GM12878 (cell line): ENCODE measurements at regions not wholly inside any gene's neighbourhood (a gene's known extent, or its start where the extent isn't known, plus 50 kb on each side); places are given as distances from the start of the nearest gene placed in this dataset.

Experiments
- CHD2 ChIP-seq: IDR thresholded peaks from 2 replicates; pipeline ENCODE4 v1.6.1; 2011; ENCODE audit warnings: low read depth, low read length, improper control_type of control experiment, borderline replicate concordance
- ESRRA ChIP-seq: IDR thresholded peaks from 2 replicates; pipeline ENCODE4 v1.6.1; 2012; ENCODE audit warnings: mild to moderate bottlenecking, low read length, improper control_type of control experiment
- EZH2 ChIP-seq: IDR thresholded peaks from 2 replicates; pipeline ENCODE4 v1.6.1; 2012; ENCODE audit warnings: low read depth, mild to moderate bottlenecking, control low read depth, inconsistent platforms, low read length, borderline replicate concordance; ENCODE audit not compliant: control insufficient read depth
- FOXM1 ChIP-seq: IDR thresholded peaks from 2 replicates; pipeline ENCODE4 v1.6.1; 2012; ENCODE audit warnings: low read depth, mild to moderate bottlenecking, inconsistent platforms, low read length, moderate library complexity
- GATAD2B ChIP-seq: fragments of 450-650 bp; conservative IDR thresholded peaks from 2 replicates; pipeline ENCODE4 v1.6.1; 2017; ENCODE audit warnings: low read depth, mild to moderate bottlenecking, moderate library complexity
- RAD51 ChIP-seq: fragments of 450-650 bp; IDR thresholded peaks from 2 replicates; pipeline ENCODE4 v1.6.1; 2016; ENCODE audit warnings: moderate library complexity, mild to moderate bottlenecking, inconsistent platforms
- SIX5 ChIP-seq: IDR thresholded peaks from 2 replicates; pipeline ENCODE4 v1.6.1; 2011; ENCODE audit warnings: mild to moderate bottlenecking, low read depth, low read length, moderate library complexity; ENCODE audit not compliant: severe bottlenecking
- SUZ12 ChIP-seq: fragments of 200-600 bp; sonication (generic); IDR thresholded peaks from one replicate; pipeline ENCODE4 v1.6.1; 2018; ENCODE audit warnings: antibody characterized with exemption, mild to moderate bottlenecking; ENCODE audit not compliant: unreplicated experiment
- TBL1XR1 ChIP-seq: IDR thresholded peaks from 2 replicates; pipeline ENCODE4 v1.6.1; 2012; ENCODE audit warnings: low read depth, low read length, improper control_type of control experiment
- YY1 ChIP-seq: IDR thresholded peaks from 2 replicates; pipeline ENCODE4 v1.6.1; 2011; ENCODE audit warnings: low read depth, mild to moderate bottlenecking, low read length
- TF ChIP-seq, protein P1 (sequence below), 3 experiments: IDR thresholded peaks in 2 of 3; conservative IDR thresholded peaks in 1 of 3; 2 replicates each; pipeline ENCODE4 v1.5.1; 2011; ENCODE audit warnings: low read depth in 3 of 3, low read length in 3 of 3, mild to moderate bottlenecking in 3 of 3, control low read depth in 2 of 3, moderate library complexity in 2 of 3, inconsistent platforms in 1 of 3, mixed read lengths in 1 of 3; ENCODE audit not compliant: control insufficient read depth in 2 of 3, insufficient read depth in 1 of 3; ENCODE audit errors: extremely low read depth in 1 of 3
- TF ChIP-seq, protein P2 (sequence below): IDR thresholded peaks from 2 replicates; pipeline ENCODE4 v1.6.1; 2012; ENCODE audit warnings: low read depth, low read length, improper control_type of control experiment
- TF ChIP-seq, protein P3 (sequence below): IDR thresholded peaks from 2 replicates; pipeline ENCODE4 v1.6.1; 2011; ENCODE audit warnings: low read depth, mild to moderate bottlenecking, low read length, moderate library complexity, borderline replicate concordance; ENCODE audit errors: extremely low read depth

DNA sequence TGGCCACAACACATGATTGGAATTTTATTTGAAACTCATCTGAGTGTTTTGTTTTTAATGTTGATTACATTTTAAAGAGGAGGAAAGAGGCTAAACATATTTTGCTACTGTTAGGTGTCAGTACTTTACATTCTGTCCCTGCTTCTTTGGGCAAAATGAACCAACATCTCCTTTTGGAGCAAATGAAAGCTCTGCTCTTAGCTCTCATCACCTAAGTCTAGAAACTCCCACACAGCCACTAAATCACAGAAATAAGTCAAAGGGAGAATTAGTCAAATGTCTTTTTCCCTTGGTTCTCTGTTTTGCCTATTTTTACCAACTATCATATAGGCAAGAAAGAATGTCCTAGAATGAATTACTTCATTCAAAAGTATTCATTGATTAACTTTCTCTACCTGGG lies 666.8 kb downstream of the RNF144A start:
- TF ChIP-seq CHD2 = no peak
- TF ChIP-seq, protein P1, sequence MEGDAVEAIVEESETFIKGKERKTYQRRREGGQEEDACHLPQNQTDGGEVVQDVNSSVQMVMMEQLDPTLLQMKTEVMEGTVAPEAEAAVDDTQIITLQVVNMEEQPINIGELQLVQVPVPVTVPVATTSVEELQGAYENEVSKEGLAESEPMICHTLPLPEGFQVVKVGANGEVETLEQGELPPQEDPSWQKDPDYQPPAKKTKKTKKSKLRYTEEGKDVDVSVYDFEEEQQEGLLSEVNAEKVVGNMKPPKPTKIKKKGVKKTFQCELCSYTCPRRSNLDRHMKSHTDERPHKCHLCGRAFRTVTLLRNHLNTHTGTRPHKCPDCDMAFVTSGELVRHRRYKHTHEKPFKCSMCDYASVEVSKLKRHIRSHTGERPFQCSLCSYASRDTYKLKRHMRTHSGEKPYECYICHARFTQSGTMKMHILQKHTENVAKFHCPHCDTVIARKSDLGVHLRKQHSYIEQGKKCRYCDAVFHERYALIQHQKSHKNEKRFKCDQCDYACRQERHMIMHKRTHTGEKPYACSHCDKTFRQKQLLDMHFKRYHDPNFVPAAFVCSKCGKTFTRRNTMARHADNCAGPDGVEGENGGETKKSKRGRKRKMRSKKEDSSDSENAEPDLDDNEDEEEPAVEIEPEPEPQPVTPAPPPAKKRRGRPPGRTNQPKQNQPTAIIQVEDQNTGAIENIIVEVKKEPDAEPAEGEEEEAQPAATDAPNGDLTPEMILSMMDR (IDR thresholded peaks at IDR 0.05 in 2 of 3, conservative IDR thresholded peaks at IDR 0.05 in 1 of 3; ENCODE audit: control insufficient read depth in 2 of 3, extremely low read depth in 1 of 3, insufficient read depth in 1 of 3, low read depth in 3 of 3, low read length in 3 of 3) = no peak
- TF ChIP-seq RAD51 = no peak
- TF ChIP-seq ESRRA = no peak
- no peak for TF ChIP-seq YY1
- TF ChIP-seq FOXM1 = no peak
- TF ChIP-seq SUZ12 = no peak
- TF ChIP-seq, protein P2, sequence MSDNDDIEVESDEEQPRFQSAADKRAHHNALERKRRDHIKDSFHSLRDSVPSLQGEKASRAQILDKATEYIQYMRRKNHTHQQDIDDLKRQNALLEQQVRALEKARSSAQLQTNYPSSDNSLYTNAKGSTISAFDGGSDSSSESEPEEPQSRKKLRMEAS = no peak
- no peak for TF ChIP-seq SIX5
- TF ChIP-seq, protein P3, sequence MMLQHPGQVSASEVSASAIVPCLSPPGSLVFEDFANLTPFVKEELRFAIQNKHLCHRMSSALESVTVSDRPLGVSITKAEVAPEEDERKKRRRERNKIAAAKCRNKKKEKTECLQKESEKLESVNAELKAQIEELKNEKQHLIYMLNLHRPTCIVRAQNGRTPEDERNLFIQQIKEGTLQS = no peak
- no peak for TF ChIP-seq TBL1XR1
- no peak for TF ChIP-seq EZH2
- TF ChIP-seq GATAD2B = no peak
